ENCODE measurements at regions not wholly inside any gene's neighbourhood (a gene's known extent, or its start where the extent isn't known, plus 50 kb on each side); places are given as distances from the start of the nearest gene placed in this dataset.

- no peak for TF ChIP-seq EZH2 (IDR thresholded peaks at IDR 0.05; ENCODE audit: borderline replicate concordance, low read depth, low read length, poor library complexity, severe bottlenecking)
- no peak for TF ChIP-seq CTCF (conservative IDR thresholded peaks at IDR 0.05; ENCODE audit: low read depth, low read length)
Measured at GRCh38 chr2:142718576-142719155, 158.8 kb upstream of the KYNU start.
